ENCODE measurements at regions not wholly inside any gene's neighbourhood (a gene's known extent, or its start where the extent isn't known, plus 50 kb on each side); places are given as distances from the start of the nearest gene placed in this dataset.

DNA sequence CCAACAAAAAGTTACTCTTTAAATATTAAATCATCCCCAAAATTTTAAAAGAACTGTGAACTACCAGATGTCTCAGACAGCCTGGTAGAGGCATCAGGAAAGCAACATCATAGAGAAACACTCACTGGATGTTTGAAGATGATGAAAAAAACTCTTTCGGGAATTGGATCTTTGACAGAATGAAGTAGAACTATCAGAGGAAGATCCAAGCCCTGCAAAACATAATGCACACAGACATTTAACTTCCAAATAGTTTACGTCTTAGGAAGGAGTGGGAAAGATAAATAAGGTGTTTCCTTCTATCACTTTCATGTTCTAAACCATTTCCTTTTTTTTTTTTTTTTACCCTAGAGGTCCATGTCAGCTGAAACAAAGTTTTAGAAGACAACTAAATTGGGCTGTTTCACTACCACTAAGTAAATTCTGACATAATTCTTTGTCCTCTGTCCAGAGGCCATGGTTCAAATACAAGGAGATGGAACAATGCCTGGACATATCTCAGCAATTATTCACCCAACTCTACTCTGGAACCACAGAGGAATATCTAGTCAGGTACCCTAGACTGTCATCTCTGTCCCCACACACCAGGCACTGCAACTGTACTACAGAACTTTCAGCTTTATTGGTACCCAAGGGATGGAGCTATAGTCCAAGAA lies 217.7 kb upstream of the INTU start:
- no peaks in the 10 kb centered on the region for H3K9me3 ChIP-seq (replicated peaks in 1 of 3)
- no peaks in the 10 kb centered on the region for H3K36me3 ChIP-seq (replicated peaks in 1 of 2)
- no peak overlapping the region for H3K27ac ChIP-seq
- WGBS, 4 donors: 64 to 71% (median 67%) methylated on average over 2 of the region's 2 CpGs
- intact Hi-C loops (cut with DNase I): no loop called here
- H3K4me1 ChIP-seq (replicated peaks in 1 of 2): no peaks in the 10 kb centered on the region
- no peak for DNase-seq
- TF ChIP-seq POLR2A (IDR thresholded peaks at IDR 0.05): no peak
- TF ChIP-seq, protein P1, sequence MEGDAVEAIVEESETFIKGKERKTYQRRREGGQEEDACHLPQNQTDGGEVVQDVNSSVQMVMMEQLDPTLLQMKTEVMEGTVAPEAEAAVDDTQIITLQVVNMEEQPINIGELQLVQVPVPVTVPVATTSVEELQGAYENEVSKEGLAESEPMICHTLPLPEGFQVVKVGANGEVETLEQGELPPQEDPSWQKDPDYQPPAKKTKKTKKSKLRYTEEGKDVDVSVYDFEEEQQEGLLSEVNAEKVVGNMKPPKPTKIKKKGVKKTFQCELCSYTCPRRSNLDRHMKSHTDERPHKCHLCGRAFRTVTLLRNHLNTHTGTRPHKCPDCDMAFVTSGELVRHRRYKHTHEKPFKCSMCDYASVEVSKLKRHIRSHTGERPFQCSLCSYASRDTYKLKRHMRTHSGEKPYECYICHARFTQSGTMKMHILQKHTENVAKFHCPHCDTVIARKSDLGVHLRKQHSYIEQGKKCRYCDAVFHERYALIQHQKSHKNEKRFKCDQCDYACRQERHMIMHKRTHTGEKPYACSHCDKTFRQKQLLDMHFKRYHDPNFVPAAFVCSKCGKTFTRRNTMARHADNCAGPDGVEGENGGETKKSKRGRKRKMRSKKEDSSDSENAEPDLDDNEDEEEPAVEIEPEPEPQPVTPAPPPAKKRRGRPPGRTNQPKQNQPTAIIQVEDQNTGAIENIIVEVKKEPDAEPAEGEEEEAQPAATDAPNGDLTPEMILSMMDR (IDR thresholded peaks at IDR 0.05): no peak
- no peaks in the 10 kb centered on the region for H3K27me3 ChIP-seq
- H3K4me3 ChIP-seq: no peak overlapping the region

DNA sequence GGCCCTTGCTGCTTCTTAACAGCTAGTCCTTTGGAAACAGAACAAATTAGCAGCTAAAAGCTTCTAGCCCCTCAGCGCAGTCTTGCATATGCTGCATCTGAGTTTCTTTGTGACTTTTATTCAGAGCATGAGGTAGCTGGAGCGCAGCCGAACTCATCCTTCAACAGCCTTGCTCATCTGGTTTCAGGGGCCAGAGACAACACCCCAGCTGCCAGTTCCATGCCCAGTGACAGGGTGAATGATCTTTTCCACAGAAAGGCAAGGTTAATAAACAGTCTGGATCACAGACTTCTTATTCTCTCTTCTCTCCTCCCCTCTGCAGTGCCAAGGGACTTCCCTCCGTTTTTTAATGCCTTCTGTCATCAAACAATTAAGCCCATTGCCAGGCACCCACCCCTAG lies 216.6 kb upstream of the INTU start:
- Histone ChIP-seq H3K27me3 (no peaks in the 10 kb centered on the region), H3K36me3 (replicated peaks in 1 of 2) (no peaks in the 10 kb centered on the region), H3K4me3 (no peak overlapping the region), H3K9me3 (replicated peaks in 1 of 3) (no peaks in the 10 kb centered on the region), H3K27ac (no peak overlapping the region), H3K4me1 (replicated peaks in 1 of 2) (no peaks in the 10 kb centered on the region)
- no peak for DNase-seq
- TF ChIP-seq, protein P1 (IDR thresholded peaks at IDR 0.05): no peak
- WGBS, 4 donors: 75 to 92% (median 79%) methylated on average over 4 of the region's 4 CpGs
- intact Hi-C loops (cut with DNase I): no loop called here

DNA sequence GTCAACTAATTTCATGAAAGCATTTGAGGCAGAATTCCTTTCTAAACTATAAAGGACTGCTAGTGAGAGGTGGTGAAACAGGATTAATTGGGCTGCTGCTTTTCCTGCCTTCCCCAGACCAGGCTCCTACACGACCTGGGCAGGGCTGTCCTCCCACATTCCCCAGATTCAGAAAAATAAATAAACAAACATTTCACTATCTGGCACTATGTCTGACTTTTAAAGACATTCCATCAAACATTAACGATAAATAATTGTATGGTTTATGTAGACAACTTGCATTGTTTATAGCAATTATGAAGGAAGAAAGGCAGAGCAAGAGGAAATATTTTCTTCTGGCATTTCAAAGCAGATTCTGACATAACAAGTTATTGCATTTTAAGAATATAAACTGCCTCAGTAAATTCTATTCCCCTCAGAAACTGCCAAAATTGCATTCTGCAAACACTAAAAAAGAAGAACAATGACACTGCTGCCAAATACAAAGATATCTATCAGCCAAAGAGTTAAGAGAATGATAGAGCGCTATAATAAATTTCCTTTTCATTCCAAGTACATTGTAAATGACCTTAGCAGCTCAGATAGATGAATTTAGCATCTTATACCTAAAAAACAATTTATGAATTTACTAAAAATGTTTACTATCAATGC lies 214.7 kb upstream of the INTU start:
- Histone ChIP-seq H3K27ac (no peak overlapping the region), H3K4me3 (no peak overlapping the region), H3K36me3 (replicated peaks in 1 of 2) (no peaks in the 10 kb centered on the region), H3K27me3 (no peaks in the 10 kb centered on the region), H3K4me1 (replicated peaks in 1 of 2) (no peaks in the 10 kb centered on the region), H3K9me3 (replicated peaks in 1 of 3) (no peaks in the 10 kb centered on the region)
- DNase-seq: no peak
- 37 to 47% (median 37%) methylated on average over 3 of the region's 3 CpGs for WGBS, 4 donors
- intact Hi-C loops (cut with DNase I): no loop called here
- no peak for TF ChIP-seq POLR2A (IDR thresholded peaks at IDR 0.05)
- TF ChIP-seq, protein P1 (IDR thresholded peaks at IDR 0.05): no peak

DNA sequence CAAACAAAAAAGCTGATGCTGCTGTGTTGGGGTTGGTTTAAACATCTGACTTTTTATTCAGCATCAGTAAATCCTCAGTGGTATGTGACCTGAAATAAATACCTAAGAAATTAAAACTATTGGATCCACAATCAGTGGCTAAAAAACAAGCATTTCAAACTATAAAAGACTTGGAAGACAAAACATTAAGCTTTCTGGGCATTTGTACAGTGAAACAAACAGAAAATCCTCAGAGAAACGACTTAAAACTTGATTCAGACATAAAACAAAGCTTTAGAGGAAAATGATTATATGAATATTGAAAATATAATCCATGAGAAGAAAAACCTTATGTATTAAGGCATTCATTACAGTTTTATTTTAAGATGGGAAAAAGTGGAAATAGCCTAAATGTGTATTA lies 213.3 kb upstream of the INTU start:
- DNase-seq: no peak
- no peaks in the 10 kb centered on the region for H3K36me3 ChIP-seq (replicated peaks in 1 of 2)
- intact Hi-C loops (cut with DNase I): no loop called here
- 22 to 33% (median 29%) methylated on average over 1 of the region's 1 CpG for WGBS, 4 donors
- H3K4me1 ChIP-seq (replicated peaks in 1 of 2): no peaks in the 10 kb centered on the region
- H3K27me3 ChIP-seq: no peaks in the 10 kb centered on the region
- H3K4me3 ChIP-seq: no peak overlapping the region
- TF ChIP-seq, protein P1 (IDR thresholded peaks at IDR 0.05): no peak
- TF ChIP-seq POLR2A (IDR thresholded peaks at IDR 0.05): no peak
- H3K27ac ChIP-seq: no peak overlapping the region
- no peaks in the 10 kb centered on the region for H3K9me3 ChIP-seq (replicated peaks in 1 of 3)
